Hepatocyte (in vitro differentiated cells): ENCODE measurements at regions not wholly inside any gene's neighbourhood (a gene's known extent, or its start where the extent isn't known, plus 50 kb on each side); places are given as distances from the start of the nearest gene placed in this dataset.

Experiments used
- CTCF ChIP-seq: fragments of 200-600 bp; sonication (generic); IDR thresholded peaks from 2 replicates; pipeline ENCODE4 v1.5.1; 2016; ENCODE audit warnings: antibody characterized with exemption, mild to moderate bottlenecking; ENCODE audit not compliant: poor library complexity
- EZH2phosphoT487 ChIP-seq: fragments of 200-600 bp; sonication (generic); IDR thresholded peaks from one replicate; pipeline ENCODE4 v1.6.1; 2018; ENCODE audit warnings: antibody characterized with exemption, mild to moderate bottlenecking, low read depth, moderate library complexity; ENCODE audit not compliant: unreplicated experiment, severe bottlenecking

DNA sequence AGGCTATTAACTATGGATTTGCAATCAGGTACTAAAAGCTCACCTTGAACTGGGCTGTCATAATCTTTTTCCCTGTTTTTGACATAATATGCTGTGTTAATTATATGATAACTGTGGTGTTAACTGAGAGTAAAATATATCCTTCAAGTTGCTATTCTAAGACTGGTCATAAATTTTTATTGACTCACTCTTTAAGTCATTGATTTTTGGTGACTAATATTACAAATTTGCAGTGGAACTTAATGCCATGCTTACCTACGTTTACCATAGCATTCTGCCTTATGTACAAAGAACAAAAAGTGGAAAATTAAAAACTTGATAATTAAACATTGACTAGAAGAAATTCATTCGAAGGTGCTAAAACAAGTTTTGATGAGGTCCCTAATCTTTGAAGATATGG, 872.4 kb downstream of the BRINP3 start:
- TF ChIP-seq CTCF (no peak), EZH2phosphoT487 (no peak)
